Neural cell (in vitro differentiated cells): ENCODE measurements at regions not wholly inside any gene's neighbourhood (a gene's known extent, or its start where the extent isn't known, plus 50 kb on each side); places are given as distances from the start of the nearest gene placed in this dataset.

Experiments
- H2AFZ ChIP-seq: fragments of 200-600, 300-800 bp; sonication (generic), shearing (Covaris generic); 2 replicates; pipeline ENCODE4 v1.6.0; 2014; ENCODE audit warnings: low read depth, mild to moderate bottlenecking, antibody characterized with exemption, low read length, moderate library complexity
- H3F3A ChIP-seq: fragments of 200-600 bp; shearing (Covaris generic); 2 replicates; pipeline ENCODE4 v1.6.1; 2016; ENCODE audit warnings: mild to moderate bottlenecking, moderate library complexity, mixed read lengths, antibody characterized with exemption, low read length; ENCODE audit not compliant: insufficient read depth, poor library complexity, severe bottlenecking
- H3K27ac ChIP-seq: fragments of 200-600, 300-800 bp; sonication (generic), shearing (Covaris generic); 2 replicates; pipeline ENCODE4 v1.5.1; 2014; ENCODE audit warnings: mild to moderate bottlenecking, low read length, moderate library complexity
- H3K27me3 ChIP-seq: fragments of 300-800, 200-600 bp; sonication (generic), shearing (Covaris generic); 2 replicates; pipeline ENCODE4 v1.6.0; 2014; ENCODE audit warnings: mild to moderate bottlenecking, low read depth, low read length, moderate library complexity; ENCODE audit not compliant: insufficient read depth
- H3K36me3 ChIP-seq: fragments of 300-800, 200-600 bp; sonication (generic), shearing (Covaris generic); 2 replicates; pipeline ENCODE4 v1.5.1; 2014; ENCODE audit warnings: mild to moderate bottlenecking, antibody characterized with exemption, low read length, moderate library complexity; ENCODE audit not compliant: insufficient read depth
- H3K4me2 ChIP-seq: fragments of 300-800, 200-600 bp; sonication (generic), shearing (Covaris generic); 2 replicates; pipeline ENCODE4 v1.6.0; 2014; ENCODE audit warnings: mild to moderate bottlenecking, low read length
- H3K4me3 ChIP-seq: fragments of 300-800, 200-600 bp; sonication (generic), shearing (Covaris generic); 2 replicates; pipeline ENCODE4 v1.5.1; 2014; ENCODE audit warnings: mild to moderate bottlenecking, low read length, moderate library complexity
- H3K79me2 ChIP-seq: fragments of 200-600 bp; shearing (Covaris generic); replicated peaks from 2 replicates; pipeline ENCODE4 v1.6.0; 2014; ENCODE audit warnings: mild to moderate bottlenecking, low read length, moderate library complexity; ENCODE audit not compliant: insufficient read depth
- H3K9ac ChIP-seq: fragments of 300-800, 200-600 bp; sonication (generic), shearing (Covaris generic); 2 replicates; pipeline ENCODE4 v1.6.1; 2016; ENCODE audit warnings: mild to moderate bottlenecking, low read length, mixed read lengths
- H3K9me2 ChIP-seq: fragments of 200-600 bp; shearing (Covaris generic); 2 replicates; pipeline ENCODE4 v1.6.1; 2016; ENCODE audit warnings: mild to moderate bottlenecking, low read length, mixed read lengths; ENCODE audit not compliant: insufficient read depth
- H3K9me3 ChIP-seq: fragments of 200-600, 300-800 bp; sonication (generic), shearing (Covaris generic); 2 replicates; pipeline ENCODE4 v1.6.1; 2016; ENCODE audit warnings: mild to moderate bottlenecking, mixed run types, low read length, moderate library complexity, mixed read lengths
- H4K20me1 ChIP-seq: fragments of 200-600 bp; shearing (Covaris generic); 2 replicates; pipeline ENCODE4 v1.6.1; 2016; ENCODE audit warnings: mild to moderate bottlenecking, mixed run types; ENCODE audit not compliant: insufficient read depth
- CTCF ChIP-seq: fragments of 450-650 bp; IDR thresholded peaks from 2 replicates; pipeline ENCODE4 v1.5.1; 2014; ENCODE audit warnings: antibody characterized with exemption, mild to moderate bottlenecking, moderate library complexity; ENCODE audit not compliant: poor library complexity, severe bottlenecking
- EP300 ChIP-seq: fragments of 450-650 bp; conservative IDR thresholded peaks from 2 replicates; pipeline ENCODE4 v1.6.1; 2014; ENCODE audit warnings: antibody characterized with exemption, mild to moderate bottlenecking, moderate library complexity; ENCODE audit not compliant: poor library complexity, severe bottlenecking
- EZH2 ChIP-seq: fragments of 200-600, 300-800 bp; shearing (Covaris generic), sonication (generic); IDR thresholded peaks from 2 replicates; pipeline ENCODE4 v1.6.1; 2014; ENCODE audit warnings: antibody characterized with exemption, low read length, borderline replicate concordance, mild to moderate bottlenecking; ENCODE audit not compliant: insufficient read depth, poor library complexity, severe bottlenecking
- MXI1 ChIP-seq: fragments of 450-650 bp; conservative IDR thresholded peaks from 2 replicates; pipeline ENCODE4 v1.6.1; 2014; ENCODE audit warnings: antibody characterized with exemption, mild to moderate bottlenecking; ENCODE audit not compliant: poor library complexity, severe bottlenecking
- POLR2AphosphoS5 ChIP-seq: IDR thresholded peaks from 2 replicates; pipeline ENCODE4 v1.6.1; 2012
- RAD21 ChIP-seq: fragments of 450-650 bp; conservative IDR thresholded peaks from 2 replicates; pipeline ENCODE4 v1.6.1; 2014; ENCODE audit warnings: antibody characterized with exemption, mild to moderate bottlenecking, moderate library complexity
- REST ChIP-seq: IDR thresholded peaks from 2 replicates; pipeline ENCODE4 v1.6.1; 2012; ENCODE audit warnings: borderline replicate concordance
- SMC3 ChIP-seq: fragments of 450-650 bp; conservative IDR thresholded peaks from 2 replicates; pipeline ENCODE4 v1.6.1; 2014; ENCODE audit warnings: antibody characterized with exemption, mild to moderate bottlenecking, moderate library complexity; ENCODE audit not compliant: poor library complexity
- TAF1 ChIP-seq: IDR thresholded peaks from 2 replicates; pipeline ENCODE4 v1.6.1; 2012; ENCODE audit warnings: low read depth

- H3K9me2 ChIP-seq = no peaks in the 10 kb centered on the region
- no peaks in the 10 kb centered on the region for H3K79me2 ChIP-seq
- no peak overlapping the region for H3K4me3 ChIP-seq
- no peak overlapping the region for H3K4me2 ChIP-seq
- H3F3A ChIP-seq = no peaks in the 10 kb centered on the region
- H3K27me3 ChIP-seq = no peaks in the 10 kb centered on the region
- H3K9me3 ChIP-seq = no peaks in the 10 kb centered on the region
- no peak overlapping the region for H3K27ac ChIP-seq
- TF ChIP-seq MXI1 = no peak
- TF ChIP-seq REST = no peak
- no peak for TF ChIP-seq TAF1
- no peak for TF ChIP-seq POLR2AphosphoS5
- no peak for TF ChIP-seq CTCF
- H4K20me1 ChIP-seq = no peaks in the 10 kb centered on the region
- H3K9ac ChIP-seq = no peak overlapping the region
- no peaks in the 10 kb centered on the region for H3K36me3 ChIP-seq
- H2AFZ ChIP-seq = no peak overlapping the region
Observed at GRCh38 chr12:58368001-58368400, 426.6 kb downstream of the ATP23 start.

- no peak overlapping the region for H2AFZ ChIP-seq
- H3K27me3 ChIP-seq = no peaks in the 10 kb centered on the region
- H3K9me2 ChIP-seq = no peaks in the 10 kb centered on the region
- TF ChIP-seq MXI1 (no peak), CTCF (no peak), RAD21 (no peak), POLR2AphosphoS5 (no peak), REST (no peak), SMC3 (no peak), TAF1 (no peak), EP300 (no peak), EZH2 (no peak)
- H3K79me2 ChIP-seq = no peaks in the 10 kb centered on the region
- no peaks in the 10 kb centered on the region for H3K9me3 ChIP-seq
- H3K9ac ChIP-seq = no peak overlapping the region
- H3K36me3 ChIP-seq = no peaks in the 10 kb centered on the region
- H3K27ac ChIP-seq = no peak overlapping the region
- no peaks in the 10 kb centered on the region for H3F3A ChIP-seq
- no peaks in the 10 kb centered on the region for H4K20me1 ChIP-seq
- H3K4me3 ChIP-seq = no peak overlapping the region
- H3K4me2 ChIP-seq = no peak overlapping the region
Observed at GRCh38 chr12:58369576-58369975, 428.2 kb downstream of the ATP23 start.
